ENCODE measurements at regions not wholly inside any gene's neighbourhood (a gene's known extent, or its start where the extent isn't known, plus 50 kb on each side); places are given as distances from the start of the nearest gene placed in this dataset.

GRCh38 chr12:113732916-113733315, 233.2 kb downstream of the RBM19 start:
- TF ChIP-seq POLR2A (IDR thresholded peaks at IDR 0.05), result no peak
- no peak for TF ChIP-seq CTCF (IDR thresholded peaks at IDR 0.05)
